Suprapubic skin (tissue), 4 donors: ENCODE measurements at regions not wholly inside any gene's neighbourhood (a gene's known extent, or its start where the extent isn't known, plus 50 kb on each side); places are given as distances from the start of the nearest gene placed in this dataset.

Source experiments
- DNase-seq, 2 donors: peaks; one replicate each; pipeline ENCODE4 v3.0.0-alpha.2; 2019; ENCODE audit warnings: low spot score in 2 of 2
- H3K27ac ChIP-seq: fragments of 200-600 bp; sonication (generic); one replicate; pipeline ENCODE4 v1.5.1; 2019
- H3K27me3 ChIP-seq: fragments of 200-600 bp; sonication (generic); one replicate; pipeline ENCODE4 v1.5.1; 2019
- H3K36me3 ChIP-seq: fragments of 200-600 bp; sonication (generic); one replicate; pipeline ENCODE4 v1.5.1; 2019
- H3K4me1 ChIP-seq: fragments of 200-600 bp; sonication (generic); one replicate; pipeline ENCODE4 v1.5.1; 2019
- H3K4me3 ChIP-seq: fragments of 200-600 bp; sonication (generic); one replicate; pipeline ENCODE4 v1.5.1; 2019; ENCODE audit warnings: mild to moderate bottlenecking
- H3K9me3 ChIP-seq: fragments of 200-600 bp; sonication (generic); one replicate; pipeline ENCODE4 v1.5.1; 2019
- CTCF ChIP-seq, 2 donors: fragments of 200-600 bp in 1 of 2; fragments of 450-650 bp in 1 of 2; sonication (generic) in 1 of 2; IDR thresholded peaks; one replicate each; pipeline ENCODE4 v1.5.1; 2016 to 2019; ENCODE audit warnings: antibody characterized with exemption in 2 of 2, mild to moderate bottlenecking in 1 of 2, moderate library complexity in 1 of 2
- EP300 ChIP-seq: sonication (generic); formaldehyde crosslinking; IDR thresholded peaks from one replicate; pipeline ENCODE4 v1.6.1; 2017; ENCODE audit warnings: antibody characterized with exemption
- POLR2A ChIP-seq, 2 donors: fragments of 450-650 bp; IDR thresholded peaks; one replicate each; pipeline ENCODE4 v1.6.1; 2017; ENCODE audit warnings: antibody characterized with exemption in 2 of 2, mild to moderate bottlenecking in 2 of 2, moderate library complexity in 2 of 2
- POLR2AphosphoS5 ChIP-seq, 3 donors: sonication (generic); formaldehyde crosslinking; IDR thresholded peaks; one replicate each; pipeline ENCODE4 v1.6.1; 2017; ENCODE audit warnings: antibody characterized with exemption in 3 of 3
- WGBS: methylation state at CpG from one replicate; pipeline ENCODE4 v1.1.5; 2018; 5-methylcytosine and 5-hydroxymethylcytosine counted together

- Histone ChIP-seq H3K27ac (no peak overlapping the region), H3K4me1 (peaks cover 6% of the 10 kb centered on the region), H3K27me3 (no peaks in the 10 kb centered on the region), H3K9me3 (no peaks in the 10 kb centered on the region), H3K4me3 (no peak overlapping the region), H3K36me3 (no peaks in the 10 kb centered on the region)
- TF ChIP-seq POLR2AphosphoS5 (IDR thresholded peaks at IDR 0.05) (no peak), CTCF (IDR thresholded peaks at IDR 0.05) (no peak), POLR2A (IDR thresholded peaks at IDR 0.05) (no peak), EP300 (no peak)
- 59% methylated on average over 1 of the region's 1 CpG for WGBS
- no peak for DNase-seq
Measured at GRCh38 chr12:105944628-105945027, 194.1 kb downstream of the NUAK1 start.

GRCh38 chr12:105945880-105946279 is 192.9 kb downstream of the NUAK1 start:
- Histone ChIP-seq H3K27ac (no peak overlapping the region), H3K27me3 (no peaks in the 10 kb centered on the region), H3K36me3 (no peaks in the 10 kb centered on the region), H3K4me3 (no peak overlapping the region), H3K9me3 (no peaks in the 10 kb centered on the region), H3K4me1 (peaks cover 6% of the 10 kb centered on the region)
- DNase-seq, result no peak
- 70% methylated on average over 1 of the region's 1 CpG for WGBS
- TF ChIP-seq POLR2AphosphoS5 (IDR thresholded peaks at IDR 0.05), result no peak
- TF ChIP-seq CTCF (IDR thresholded peaks at IDR 0.05), result no peak
- no peak for TF ChIP-seq POLR2A (IDR thresholded peaks at IDR 0.05)
- no peak for TF ChIP-seq EP300

- H3K36me3 ChIP-seq, result no peaks in the 10 kb centered on the region
Measured at GRCh38 chr12:105946493-105946901, 192.3 kb downstream of the NUAK1 start.

GRCh38 chr12:105947906-105948305 is 190.8 kb downstream of the NUAK1 start:
- H3K36me3 ChIP-seq, result no peaks in the 10 kb centered on the region
- no peak overlapping the region for H3K4me3 ChIP-seq
- TF ChIP-seq POLR2A (IDR thresholded peaks at IDR 0.05) (no peak), CTCF (IDR thresholded peaks at IDR 0.05) (no peak), EP300 (no peak), POLR2AphosphoS5 (IDR thresholded peaks at IDR 0.05) (no peak)
- 83% methylated on average over 5 of the region's 5 CpGs for WGBS
- no peaks in the 10 kb centered on the region for H3K4me1 ChIP-seq
- no peaks in the 10 kb centered on the region for H3K9me3 ChIP-seq
- H3K27ac ChIP-seq, result no peak overlapping the region
- no peaks in the 10 kb centered on the region for H3K27me3 ChIP-seq
- DNase-seq, result no peak

More at GRCh38 chr12:105946493-105946901, 192.3 kb downstream of the NUAK1 start:
- TF ChIP-seq EP300, result no peak
- no peak for TF ChIP-seq POLR2AphosphoS5 (IDR thresholded peaks at IDR 0.05)
- no peak for TF ChIP-seq CTCF (IDR thresholded peaks at IDR 0.05)
- no peak for TF ChIP-seq POLR2A (IDR thresholded peaks at IDR 0.05)
- Histone ChIP-seq H3K4me1 (peaks cover 2% of the 10 kb centered on the region), H3K27me3 (no peaks in the 10 kb centered on the region), H3K4me3 (no peak overlapping the region), H3K9me3 (no peaks in the 10 kb centered on the region), H3K27ac (no peak overlapping the region)
- whole genome bisulfite sequencing, result 86% methylated on average over 2 of the region's 2 CpGs
- no peak for DNase-seq

- 65% methylated on average over 4 of the region's 4 CpGs for WGBS
- Histone ChIP-seq H3K36me3 (no peaks in the 10 kb centered on the region), H3K27me3 (no peaks in the 10 kb centered on the region), H3K4me3 (no peak overlapping the region), H3K9me3 (no peaks in the 10 kb centered on the region), H3K4me1 (no peaks in the 10 kb centered on the region), H3K27ac (no peak overlapping the region)
- TF ChIP-seq CTCF (IDR thresholded peaks at IDR 0.05), result no peak
- no peak for TF ChIP-seq POLR2A (IDR thresholded peaks at IDR 0.05)
- TF ChIP-seq POLR2AphosphoS5 (IDR thresholded peaks at IDR 0.05), result no peak
- no peak for TF ChIP-seq EP300
- no peak for DNase-seq
Measured at GRCh38 chr12:105948331-105948730, 190.4 kb downstream of the NUAK1 start.
